Erythroblast (primary cell): ENCODE measurements at regions not wholly inside any gene's neighbourhood (a gene's known extent, or its start where the extent isn't known, plus 50 kb on each side); places are given as distances from the start of the nearest gene placed in this dataset.

Source experiments
- GATA1 ChIP-seq: IDR thresholded peaks from 2 replicates; pipeline ENCODE4 v1.6.1; 2011; ENCODE audit warnings: low read depth, mild to moderate bottlenecking, control low read depth, low read length, moderate library complexity
- POLR2A ChIP-seq: IDR thresholded peaks from 2 replicates; pipeline ENCODE4 v1.6.1; 2011; ENCODE audit warnings: mild to moderate bottlenecking, low read length

GRCh38 chr11:16542353-16542752, 186.0 kb upstream of the SOX6 start:
- TF ChIP-seq POLR2A: no peak
- no peak for TF ChIP-seq GATA1
